ENCODE measurements at regions not wholly inside any gene's neighbourhood (a gene's known extent, or its start where the extent isn't known, plus 50 kb on each side); places are given as distances from the start of the nearest gene placed in this dataset.

GRCh38 chr2:111219285-111219684, 98.6 kb downstream of the BCL2L11 start:
- Histone ChIP-seq H3K9me3 (ENCODE audit: insufficient read depth, low read depth, low read length) (peaks cover 6% of the 10 kb centered on the region; the same call in 1 of the 2 replicates), H3K4me2 (ENCODE audit: low read depth, low read length, poor library complexity, severe bottlenecking) (no peak overlapping the region), H3F3A (ENCODE audit: low read depth) (no peaks in the 10 kb centered on the region), H3K36me3 (ENCODE audit: insufficient read depth, low read length) (no peaks in the 10 kb centered on the region), H4K20me1 (ENCODE audit: insufficient read depth, low read length, poor library complexity, severe bottlenecking) (no peaks in the 10 kb centered on the region), H3K4me1 (ENCODE audit: insufficient read depth, low read length, poor library complexity, severe bottlenecking) (peaks cover 10% of the 10 kb centered on the region), H3K27me3 (ENCODE audit: insufficient read depth, low read length, poor library complexity, severe bottlenecking) (no peaks in the 10 kb centered on the region), H2AFZ (ENCODE audit: low read length) (no peak overlapping the region), H3K4me3 (ENCODE audit: low read length, poor library complexity, severe bottlenecking) (no peak overlapping the region), H3K9ac (ENCODE audit: low read depth, low read length, poor library complexity, severe bottlenecking) (no peak overlapping the region), H3K9me2 (replicated peaks; ENCODE audit: low read depth, low read length) (no peaks in the 10 kb centered on the region), H3K79me2 (ENCODE audit: insufficient read depth, low read length) (no peaks in the 10 kb centered on the region)
- TF ChIP-seq CTCF (conservative IDR thresholded peaks at IDR 0.05; ENCODE audit: low read length) (no peak), EZH2phosphoT487 (IDR thresholded peaks at IDR 0.05; ENCODE audit: borderline replicate concordance) (no peak)

DNA sequence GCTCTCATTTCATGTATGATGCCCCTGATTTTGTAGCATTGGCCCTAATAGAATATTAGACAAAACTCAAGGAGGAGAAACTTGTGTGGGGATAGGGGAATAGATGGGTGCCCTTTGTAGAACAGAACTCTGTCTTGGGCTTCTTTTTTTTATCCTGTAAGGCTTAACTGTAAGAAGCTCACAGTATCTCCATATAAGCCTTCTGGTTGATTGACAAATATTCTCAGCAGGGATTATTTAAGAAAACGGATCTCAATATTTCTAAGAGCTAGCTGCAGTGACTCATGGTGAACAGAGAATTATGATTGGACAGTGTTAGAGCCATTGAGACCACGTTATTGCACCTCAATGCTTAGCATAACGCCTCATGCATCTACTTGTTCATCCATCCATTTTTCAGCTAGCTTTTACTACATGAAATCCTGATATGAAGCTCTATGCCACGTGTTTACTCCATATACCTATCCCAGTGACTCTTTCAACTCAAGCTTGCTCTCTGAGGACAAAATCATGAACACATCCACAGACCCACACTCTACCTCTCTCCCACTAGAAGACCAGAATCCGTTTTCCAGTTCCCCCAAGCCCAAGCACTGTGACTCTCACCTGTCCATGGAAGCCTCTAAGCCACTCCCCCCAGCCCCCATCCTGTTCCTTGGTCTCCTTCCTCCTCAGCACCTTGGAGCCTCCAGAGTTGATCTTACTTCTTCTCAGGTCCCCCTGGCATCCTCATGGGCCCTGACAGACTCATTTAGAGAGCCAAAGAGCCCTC, 99.2 kb downstream of the BCL2L11 start:
- TF ChIP-seq CTCF (conservative IDR thresholded peaks at IDR 0.05; ENCODE audit: low read length) (no peak), EZH2phosphoT487 (IDR thresholded peaks at IDR 0.05; ENCODE audit: borderline replicate concordance) (no peak)
- no peaks in the 10 kb centered on the region for H3F3A ChIP-seq (ENCODE audit: low read depth)
- no peak overlapping the region for H3K9ac ChIP-seq (ENCODE audit: low read depth, low read length, poor library complexity, severe bottlenecking)
- peaks cover under 1% of the 10 kb centered on the region; the same call in 1 of the 2 replicates for H3K9me3 ChIP-seq (ENCODE audit: insufficient read depth, low read depth, low read length)
- no peaks in the 10 kb centered on the region for H3K36me3 ChIP-seq (ENCODE audit: insufficient read depth, low read length)
- no peaks in the 10 kb centered on the region for H3K79me2 ChIP-seq (ENCODE audit: insufficient read depth, low read length)
- H3K9me2 ChIP-seq (replicated peaks; ENCODE audit: low read depth, low read length) = no peaks in the 10 kb centered on the region
- peaks cover 10% of the 10 kb centered on the region for H3K4me1 ChIP-seq (ENCODE audit: insufficient read depth, low read length, poor library complexity, severe bottlenecking)
- H3K4me2 ChIP-seq (ENCODE audit: low read depth, low read length, poor library complexity, severe bottlenecking) = no peak overlapping the region
- no peaks in the 10 kb centered on the region for H4K20me1 ChIP-seq (ENCODE audit: insufficient read depth, low read length, poor library complexity, severe bottlenecking)
- no peak overlapping the region for H3K4me3 ChIP-seq (ENCODE audit: low read length, poor library complexity, severe bottlenecking)
- no peaks in the 10 kb centered on the region for H3K27me3 ChIP-seq (ENCODE audit: insufficient read depth, low read length, poor library complexity, severe bottlenecking)
- no peak overlapping the region for H2AFZ ChIP-seq (ENCODE audit: low read length)

DNA sequence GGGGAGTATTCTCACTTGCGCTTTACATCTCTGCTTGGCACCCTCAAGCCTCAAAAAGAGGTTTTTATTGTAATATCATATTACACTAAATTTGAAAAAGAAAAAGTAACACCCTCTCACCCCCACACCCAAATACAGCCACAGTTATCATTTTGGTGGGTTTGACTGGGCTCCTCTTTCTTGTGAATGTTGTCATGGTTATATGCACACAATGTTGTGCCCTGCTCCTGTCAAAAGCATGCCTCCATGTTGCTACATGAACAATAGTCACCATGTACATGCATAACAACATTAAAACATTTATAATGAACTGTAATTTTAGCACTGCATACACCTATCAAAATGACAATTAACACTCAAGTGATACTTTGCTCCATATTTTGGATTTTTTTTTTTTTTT, 100.2 kb downstream of the BCL2L11 start:
- Histone ChIP-seq H3K4me1 (ENCODE audit: insufficient read depth, low read length, poor library complexity, severe bottlenecking) (peaks cover 10% of the 10 kb centered on the region), H3K4me2 (ENCODE audit: low read depth, low read length, poor library complexity, severe bottlenecking) (no peak overlapping the region), H3K79me2 (ENCODE audit: insufficient read depth, low read length) (no peaks in the 10 kb centered on the region), H4K20me1 (ENCODE audit: insufficient read depth, low read length, poor library complexity, severe bottlenecking) (no peaks in the 10 kb centered on the region), H3K9me2 (replicated peaks; ENCODE audit: low read depth, low read length) (no peaks in the 10 kb centered on the region), H3K36me3 (ENCODE audit: insufficient read depth, low read length) (no peaks in the 10 kb centered on the region), H3F3A (ENCODE audit: low read depth) (no peaks in the 10 kb centered on the region), H3K9me3 (ENCODE audit: insufficient read depth, low read depth, low read length) (no peaks in the 10 kb centered on the region), H3K9ac (ENCODE audit: low read depth, low read length, poor library complexity, severe bottlenecking) (no peak overlapping the region), H3K27me3 (ENCODE audit: insufficient read depth, low read length, poor library complexity, severe bottlenecking) (no peaks in the 10 kb centered on the region), H3K4me3 (ENCODE audit: low read length, poor library complexity, severe bottlenecking) (no peak overlapping the region), H2AFZ (ENCODE audit: low read length) (no peak overlapping the region)
- TF ChIP-seq EZH2phosphoT487 (IDR thresholded peaks at IDR 0.05; ENCODE audit: borderline replicate concordance) = no peak
- no peak for TF ChIP-seq CTCF (conservative IDR thresholded peaks at IDR 0.05; ENCODE audit: low read length)
